ENCODE measurements at regions not wholly inside any gene's neighbourhood (a gene's known extent, or its start where the extent isn't known, plus 50 kb on each side); places are given as distances from the start of the nearest gene placed in this dataset.

DNA sequence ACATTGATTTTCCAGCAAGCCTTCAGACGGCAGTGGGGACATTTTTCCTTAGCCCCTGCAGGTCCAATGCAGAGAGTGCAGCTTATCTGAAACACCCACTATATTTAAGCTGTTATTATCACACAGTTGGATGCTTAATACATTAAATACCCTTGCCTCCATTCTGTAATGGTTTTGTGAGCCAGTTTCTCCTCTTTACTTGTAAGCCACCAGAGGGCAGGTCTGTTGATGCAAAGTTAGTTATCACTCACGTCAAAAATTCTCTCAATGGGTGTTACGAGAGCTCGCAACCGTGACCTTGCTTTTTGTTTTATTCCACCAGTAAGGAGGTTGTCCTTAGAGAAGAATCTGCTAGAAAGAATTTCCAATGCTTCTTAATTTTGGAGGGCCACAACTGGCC lies 189.8 kb downstream of the INSIG2 start:
- DNase-seq (ENCODE audit: low read depth in 2 of 2): no peak

DNA sequence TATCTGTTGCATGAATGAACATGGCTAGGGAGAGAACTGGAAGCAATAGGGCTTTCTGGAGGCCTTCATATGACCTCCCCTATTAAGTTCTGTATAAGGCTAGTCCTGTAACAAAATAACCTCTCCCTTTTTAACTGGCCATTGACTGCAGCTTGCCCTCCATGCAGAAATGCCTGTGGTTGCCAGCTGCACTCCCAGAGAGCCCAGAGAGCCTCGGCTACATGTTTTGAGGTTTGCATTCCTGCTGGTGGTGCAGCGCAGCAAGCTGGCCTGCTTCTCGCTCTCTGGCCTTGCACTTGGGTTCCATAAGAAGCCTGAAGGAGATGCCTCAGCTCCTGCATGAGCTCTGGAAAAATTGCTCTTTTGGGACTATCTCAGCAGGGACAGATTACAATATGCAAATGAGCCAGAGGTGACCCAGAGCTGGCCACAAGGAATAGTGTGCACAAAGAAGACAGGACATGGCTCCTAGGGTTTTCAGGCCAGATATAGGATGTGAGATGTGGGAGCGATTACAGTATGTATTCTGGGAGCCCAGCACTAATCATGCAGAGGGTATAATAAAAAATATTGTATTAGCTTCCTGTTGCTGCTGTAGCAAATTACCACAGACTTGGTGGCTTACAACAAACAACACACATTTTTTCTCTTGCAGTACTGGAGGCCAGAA lies 186.7 kb downstream of the INSIG2 start:
- no peak for DNase-seq (ENCODE audit: low read depth in 2 of 2)

DNA sequence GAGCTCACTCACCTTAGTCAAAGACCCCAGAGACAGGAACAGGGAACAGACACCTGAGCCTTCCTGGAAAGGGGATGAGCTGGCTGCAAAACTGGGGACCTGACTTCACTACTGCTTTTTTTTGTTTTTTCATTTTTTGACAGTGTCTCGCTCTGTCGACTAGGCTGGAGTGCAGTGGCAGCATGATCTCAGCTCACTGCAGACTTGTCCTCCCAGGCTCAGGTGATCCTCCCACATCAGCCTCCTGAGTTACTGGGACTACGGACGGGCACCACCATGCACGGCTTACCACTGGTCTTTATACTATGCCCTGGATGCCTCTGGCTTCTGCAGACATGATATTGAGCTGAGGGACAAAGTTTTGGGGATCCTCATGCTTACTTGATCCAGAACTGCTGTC lies 184.1 kb downstream of the INSIG2 start:
- DNase-seq (ENCODE audit: low read depth in 2 of 2): no peak

DNA sequence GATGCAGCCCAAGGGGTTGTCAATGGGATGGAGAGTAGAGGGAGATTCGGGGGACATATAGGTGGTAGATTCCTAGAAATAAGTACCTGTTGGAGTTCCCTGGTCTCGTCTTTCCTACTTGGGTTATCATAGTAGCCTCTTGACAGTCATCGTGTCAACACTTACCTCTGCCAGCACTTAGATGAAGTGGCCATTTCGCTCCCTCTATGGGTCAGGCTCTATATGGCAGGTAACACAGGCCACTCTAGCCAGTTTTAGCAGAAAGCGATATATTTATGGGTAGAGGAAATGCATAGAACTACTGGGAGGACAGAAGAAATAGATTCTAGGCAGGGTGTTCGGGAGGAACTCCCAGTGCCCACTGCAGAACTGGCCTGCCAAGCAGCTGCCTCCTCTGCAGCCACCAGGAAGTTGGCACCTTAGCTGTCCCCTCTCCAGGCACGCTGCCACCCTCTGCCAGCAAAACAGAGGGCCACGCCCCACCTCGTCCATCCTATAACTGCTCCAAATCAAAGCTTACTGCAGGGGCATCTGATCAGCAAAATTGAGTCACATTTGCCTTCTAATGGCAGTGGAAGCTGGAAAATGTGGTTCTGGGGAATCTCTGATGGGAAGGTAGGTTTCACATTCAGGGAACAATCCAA lies 181.3 kb downstream of the INSIG2 start:
- DNase-seq (ENCODE audit: low read depth in 2 of 2): no peak

DNA sequence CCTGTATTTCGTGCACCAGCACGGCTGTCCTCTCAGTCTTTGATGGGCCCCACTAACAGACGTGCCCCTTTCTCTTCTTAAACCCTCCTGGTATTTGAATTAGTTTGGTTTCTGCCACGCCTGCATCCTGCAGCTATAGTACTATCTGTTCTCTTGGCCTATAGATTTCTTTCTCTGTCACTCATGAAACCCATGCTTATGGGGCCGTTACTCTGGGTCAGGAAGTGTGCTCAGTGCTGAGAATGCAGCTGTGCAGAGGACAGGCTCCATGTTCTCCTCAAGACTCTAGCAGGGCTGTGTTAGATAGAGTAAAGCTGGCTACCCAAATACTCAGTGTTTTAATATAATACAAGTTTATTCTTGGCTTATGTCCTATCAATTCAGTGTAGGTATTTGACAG lies 180.0 kb downstream of the INSIG2 start:
- no peak for DNase-seq (ENCODE audit: low read depth in 2 of 2)

GRCh38 chr2:118265873-118266455 lies 177.7 kb downstream of the INSIG2 start:
- no peak for DNase-seq (ENCODE audit: low read depth in 2 of 2)

- DNase-seq (ENCODE audit: low read depth in 2 of 2): no peak
Measured at GRCh38 chr2:118264232-118264990, 176.1 kb downstream of the INSIG2 start.

DNA sequence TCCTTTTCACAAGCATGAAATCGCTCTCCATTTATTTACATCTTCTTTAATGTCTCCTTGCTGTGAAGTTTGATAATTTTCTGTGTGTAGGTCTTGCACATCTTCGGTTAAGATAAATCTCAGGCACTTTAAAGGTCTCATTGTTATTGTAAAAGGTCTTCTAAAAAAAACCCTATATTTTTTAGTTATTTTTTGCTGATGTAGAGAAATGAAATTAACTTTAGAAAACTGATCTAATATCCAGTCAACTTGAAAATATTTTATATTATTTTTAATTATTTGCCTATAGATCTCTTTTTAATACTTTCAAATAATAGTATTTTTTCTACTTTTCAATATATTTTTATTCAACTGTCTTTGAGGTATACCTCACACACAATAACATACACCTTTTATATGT lies 169.4 kb downstream of the INSIG2 start:
- no peak for DNase-seq (ENCODE audit: low read depth in 2 of 2)

DNA sequence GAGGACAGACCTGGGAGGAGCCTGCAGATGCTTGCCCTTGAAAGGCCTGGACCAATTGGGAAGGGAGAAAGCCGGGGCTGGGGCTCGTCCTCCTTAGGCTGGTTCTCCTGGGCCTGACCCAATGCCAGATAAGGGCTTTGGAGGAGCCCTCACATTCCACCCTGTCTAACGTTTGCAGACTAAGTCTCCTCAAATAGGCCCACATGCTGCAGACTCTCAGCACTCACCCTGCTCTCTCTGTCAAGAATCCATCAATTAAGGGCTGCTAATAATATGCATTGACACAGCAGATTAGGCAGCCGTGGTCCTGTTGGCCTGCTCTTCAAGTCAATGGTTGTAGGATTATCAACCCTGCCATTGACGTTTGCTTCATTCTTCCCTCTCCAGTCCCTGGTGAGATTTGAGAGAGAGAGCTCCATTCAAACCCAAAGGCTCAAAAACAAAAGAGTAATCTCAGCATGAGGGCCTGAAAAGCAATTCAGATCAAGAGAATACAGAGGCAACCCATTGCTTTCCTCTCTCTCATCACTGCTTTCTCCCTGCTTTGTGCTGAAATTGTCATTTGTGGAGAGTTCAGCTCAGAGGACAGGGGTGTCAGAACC lies 167.6 kb downstream of the INSIG2 start:
- no peak for DNase-seq (ENCODE audit: low read depth in 2 of 2)

DNA sequence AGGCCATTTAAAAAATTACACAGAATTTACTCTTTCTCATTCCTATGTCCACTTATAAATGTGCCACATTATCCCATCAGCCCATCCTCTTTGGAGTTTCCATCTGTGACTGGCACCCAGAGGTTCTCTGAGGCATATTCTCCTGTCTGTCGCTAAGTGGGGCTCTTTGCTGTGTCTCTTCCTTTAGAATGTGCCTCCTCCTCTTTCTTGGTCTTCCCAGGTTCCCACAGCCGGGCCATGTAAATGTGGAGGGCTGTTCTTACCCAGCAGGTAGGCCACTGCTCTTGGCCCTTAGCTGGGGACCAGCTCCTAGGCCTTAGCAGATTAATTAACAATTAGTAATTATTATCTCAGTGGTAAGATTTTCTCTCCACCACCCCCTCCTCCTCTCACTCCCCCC lies 167.0 kb downstream of the INSIG2 start:
- DNase-seq (ENCODE audit: low read depth in 2 of 2): no peak

DNA sequence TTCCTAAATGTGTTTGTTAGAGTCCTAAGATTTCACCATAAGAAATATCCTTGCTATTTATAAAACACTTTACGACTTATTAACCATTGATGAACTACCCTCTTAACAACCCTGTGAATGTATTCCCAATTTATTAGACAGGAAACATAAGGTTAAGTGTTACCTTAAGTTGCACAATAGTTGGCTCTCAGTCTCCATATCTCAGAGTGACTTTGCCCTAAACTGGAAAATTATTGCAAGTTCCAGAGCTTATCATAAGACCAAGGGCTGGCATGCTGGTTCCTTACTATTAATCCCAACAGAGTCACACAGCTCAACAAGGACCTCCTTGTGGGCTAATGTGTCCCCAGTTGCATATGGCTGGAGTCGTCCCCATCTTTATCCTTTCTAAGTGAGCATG lies 165.8 kb downstream of the INSIG2 start:
- no peak for DNase-seq (ENCODE audit: low read depth in 2 of 2)

GRCh38 chr2:118251427-118251826 lies 163.2 kb downstream of the INSIG2 start:
- DNase-seq (ENCODE audit: low read depth in 2 of 2): no peak

DNA sequence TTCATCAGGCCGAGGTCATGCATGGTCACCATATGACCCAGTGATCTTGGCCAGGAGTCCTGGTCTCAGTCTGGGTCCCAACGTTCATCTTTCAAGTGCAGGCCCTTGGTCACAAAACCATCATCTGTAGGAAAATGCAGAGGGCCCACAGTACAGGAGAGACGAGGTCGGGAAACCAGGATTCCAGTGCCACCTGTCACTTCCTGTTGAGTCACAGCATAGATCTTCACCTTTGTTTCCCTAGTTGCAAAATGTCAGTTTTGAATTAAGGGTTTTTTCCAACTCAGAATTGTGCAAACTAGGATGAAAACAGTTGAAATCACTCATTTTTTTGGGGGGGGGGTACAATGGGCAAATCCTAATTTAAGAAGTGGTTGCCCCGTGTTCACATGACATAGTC lies 162.2 kb downstream of the INSIG2 start:
- no peak for DNase-seq (ENCODE audit: low read depth in 2 of 2)

DNA sequence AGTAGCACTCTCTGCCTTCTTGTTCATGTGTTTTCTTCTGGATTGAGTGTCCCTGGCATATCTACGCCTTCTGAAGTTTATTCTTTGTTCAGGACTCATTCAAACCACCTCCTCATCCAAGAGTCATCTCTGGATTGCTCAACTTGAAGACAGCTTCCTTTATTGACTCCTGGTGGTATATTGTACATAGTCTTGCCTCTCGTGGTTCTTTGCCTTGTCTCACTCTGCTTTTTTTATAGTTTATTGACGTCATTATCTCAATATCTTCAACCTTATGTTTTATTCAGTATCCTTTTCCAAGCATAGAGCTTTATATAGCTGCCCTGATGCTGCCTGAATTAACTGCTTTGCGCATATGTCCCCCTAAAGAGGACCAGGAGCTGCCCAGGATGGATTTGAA lies 161.7 kb downstream of the INSIG2 start:
- no peak for DNase-seq (ENCODE audit: low read depth in 2 of 2)

DNA sequence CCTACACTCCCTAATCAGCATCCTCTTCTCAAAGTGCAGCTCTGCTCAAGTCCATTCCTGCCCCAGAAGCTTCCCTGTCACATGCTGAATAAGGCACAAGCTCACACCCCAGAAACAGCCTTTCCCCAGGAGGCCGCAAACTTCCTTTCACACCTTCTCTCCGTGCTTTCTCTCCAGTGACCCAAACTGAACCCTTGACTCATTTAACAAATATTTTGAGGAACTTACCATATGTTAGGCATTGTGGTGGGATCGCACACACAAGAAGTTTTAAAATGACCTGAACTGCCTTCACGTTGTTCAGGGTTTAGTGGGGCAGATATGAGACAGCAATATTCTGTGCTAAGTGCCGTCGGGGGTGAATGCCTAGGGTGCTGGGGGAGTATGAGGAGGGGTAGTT lies 161.3 kb downstream of the INSIG2 start:
- no peak for DNase-seq (ENCODE audit: low read depth in 2 of 2)

GRCh38 chr2:118246726-118247125 lies 158.5 kb downstream of the INSIG2 start:
- no peak for DNase-seq (ENCODE audit: low read depth in 2 of 2)

GRCh38 chr2:118246079-118246478 lies 157.8 kb downstream of the INSIG2 start:
- DNase-seq (ENCODE audit: low read depth in 2 of 2): no peak

DNA sequence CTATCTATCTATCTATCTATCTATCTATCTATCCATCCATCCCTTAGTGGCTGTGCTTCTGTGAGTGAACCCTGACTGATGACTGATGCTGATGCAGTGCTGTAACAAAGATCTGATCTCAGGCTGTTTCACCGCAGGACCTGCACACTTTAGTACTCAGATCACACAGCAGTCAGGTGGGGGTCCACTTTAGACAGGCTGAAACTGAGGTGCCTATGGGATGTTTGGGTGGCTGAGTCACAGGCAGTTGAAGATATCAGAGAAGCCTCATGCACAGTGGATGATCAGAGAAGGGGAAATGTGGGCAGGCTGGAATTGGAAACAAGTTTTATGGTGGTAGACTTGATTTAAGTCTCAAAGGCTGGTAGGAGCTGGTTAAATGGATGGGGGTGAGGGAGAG lies 156.4 kb downstream of the INSIG2 start:
- no peak for DNase-seq (ENCODE audit: low read depth in 2 of 2)

DNA sequence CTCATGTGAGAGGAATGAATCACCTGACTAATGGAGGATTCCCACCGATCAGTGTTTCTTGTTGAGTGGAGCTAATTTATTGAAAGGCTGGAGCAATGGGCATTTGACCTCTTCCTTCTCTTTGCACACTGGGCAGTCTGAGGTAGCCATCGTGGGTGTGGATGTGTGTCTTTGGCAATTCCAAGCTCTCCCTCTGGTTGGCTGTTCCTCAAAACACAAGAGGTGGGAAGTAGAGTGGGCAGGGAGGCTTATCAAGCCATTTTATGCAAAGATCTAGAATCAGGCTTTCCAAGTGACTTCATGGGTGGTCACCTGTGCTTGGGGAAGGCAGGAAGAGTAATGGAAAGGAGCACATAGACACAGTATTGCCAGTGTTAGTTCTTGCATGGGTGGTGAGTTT lies 154.8 kb downstream of the INSIG2 start:
- DNase-seq (ENCODE audit: low read depth in 2 of 2): no peak

DNA sequence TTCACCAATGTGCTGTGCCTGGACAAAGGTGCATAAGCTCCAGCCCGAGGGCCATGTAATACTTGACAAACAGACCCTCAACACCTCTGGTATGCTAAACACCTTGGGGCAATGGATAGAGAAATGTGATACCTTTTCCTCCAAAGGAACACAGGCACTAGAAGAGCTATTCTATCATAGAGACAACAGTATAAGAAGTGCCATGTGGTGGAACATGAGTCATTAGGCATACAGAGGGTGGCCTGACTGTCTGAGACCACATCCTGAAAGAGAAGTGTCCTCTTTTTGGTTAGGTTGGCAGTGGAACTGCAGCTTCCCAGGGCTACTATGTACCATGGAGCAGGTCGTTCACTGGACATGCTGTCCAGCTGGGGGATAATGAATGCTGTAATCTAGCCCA lies 153.9 kb downstream of the INSIG2 start:
- no peak for DNase-seq (ENCODE audit: low read depth in 2 of 2)

DNA sequence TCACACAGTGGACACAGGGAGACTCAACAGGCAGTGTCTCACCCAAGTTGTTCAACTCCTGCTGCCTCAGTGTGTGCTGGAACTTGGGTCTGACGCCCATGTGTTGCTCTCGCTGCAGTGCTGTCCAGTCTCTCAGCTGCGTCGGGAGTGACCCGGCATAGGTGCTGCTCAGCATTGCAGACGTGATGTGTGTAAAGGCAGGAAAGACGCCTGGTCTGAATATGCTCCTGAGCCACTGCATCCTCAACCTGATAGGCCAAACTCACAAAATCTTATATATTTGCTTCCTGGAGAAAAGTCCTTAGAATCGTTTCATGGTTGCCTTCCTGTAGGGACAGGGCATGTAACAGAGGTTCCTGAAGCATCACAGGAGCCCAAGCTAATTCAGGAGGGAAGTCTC lies 152.9 kb downstream of the INSIG2 start:
- DNase-seq (ENCODE audit: low read depth in 2 of 2): no peak

GRCh38 chr2:118240276-118240675 lies 152.0 kb downstream of the INSIG2 start:
- DNase-seq (ENCODE audit: low read depth in 2 of 2): no peak

All from stimulated activated CD8-positive, alpha-beta memory T cell treated with anti-CD3 and anti-CD28 coated beads, Interleukin-2, amount 100 ng/mL, for 1 hour (primary cell).